SK-N-MC (cell line): ENCODE measurements at regions not wholly inside any gene's neighbourhood (a gene's known extent, or its start where the extent isn't known, plus 50 kb on each side); places are given as distances from the start of the nearest gene placed in this dataset.

Experiments used
- DNase-seq: peaks from one replicate; pipeline ENCODE4 v3.0.0-alpha.2; 2011; ENCODE audit warnings: low read depth, low spot score
- H3K27ac ChIP-seq: fragments of 200-600 bp; sonication (generic); 2 replicates; pipeline ENCODE4 v1.5.1; 2016; ENCODE audit warnings: mixed run types
- H3K36me3 ChIP-seq: fragments of 200-600 bp; sonication (generic); 2 replicates; pipeline ENCODE4 v1.6.1; 2017; ENCODE audit warnings: antibody characterized with exemption, low read length, mixed read lengths; ENCODE audit not compliant: insufficient read depth
- H3K4me3 ChIP-seq: fragments of 200-600 bp; sonication (generic); 2 replicates; pipeline ENCODE4 v1.5.1; 2016
- H3K9ac ChIP-seq: fragments of 200-600 bp; sonication (generic); 2 replicates; pipeline ENCODE4 v1.8.0; 2017; ENCODE audit warnings: mixed run types, mixed read lengths; ENCODE audit not compliant: insufficient read length
- H3K9me3 ChIP-seq: fragments of 200-600 bp; sonication (generic); 2 replicates; pipeline ENCODE4 v1.6.1; 2017; ENCODE audit warnings: low read depth, mild to moderate bottlenecking, antibody characterized with exemption, low read length, moderate library complexity, mixed read lengths
- EZH2 ChIP-seq: fragments of 200-600 bp; sonication (generic); IDR thresholded peaks from one replicate; pipeline ENCODE4 v1.6.1; 2017; ENCODE audit warnings: antibody characterized with exemption
- FOXP2 ChIP-seq: optimal IDR thresholded peaks from 2 replicates; pipeline ENCODE3; 2011; ENCODE audit warnings: mild to moderate bottlenecking, moderate library complexity; ENCODE audit not compliant: insufficient read depth; ENCODE audit errors: extremely low read length, control extremely low read depth
- POLR2AphosphoS5 ChIP-seq: IDR thresholded peaks from 2 replicates; pipeline ENCODE4 v1.6.1; 2012; ENCODE audit warnings: mild to moderate bottlenecking, low read depth, low read length, borderline replicate concordance

- no peak overlapping the region for H3K27ac ChIP-seq
- H3K9me3 ChIP-seq, result no peaks in the 10 kb centered on the region
- no peak for DNase-seq
- no peak overlapping the region for H3K4me3 ChIP-seq
- no peaks in the 10 kb centered on the region for H3K36me3 ChIP-seq
- TF ChIP-seq EZH2 (no peak), POLR2AphosphoS5 (no peak), FOXP2 (no peak)
- H3K9ac ChIP-seq, result no peak overlapping the region
Measured at GRCh38 chr5:116939641-116940040, 365.0 kb upstream of the SEMA6A start.

- no peak overlapping the region for H3K27ac ChIP-seq
Measured at GRCh38 chr5:116938488-116938887, 363.9 kb upstream of the SEMA6A start.

DNA sequence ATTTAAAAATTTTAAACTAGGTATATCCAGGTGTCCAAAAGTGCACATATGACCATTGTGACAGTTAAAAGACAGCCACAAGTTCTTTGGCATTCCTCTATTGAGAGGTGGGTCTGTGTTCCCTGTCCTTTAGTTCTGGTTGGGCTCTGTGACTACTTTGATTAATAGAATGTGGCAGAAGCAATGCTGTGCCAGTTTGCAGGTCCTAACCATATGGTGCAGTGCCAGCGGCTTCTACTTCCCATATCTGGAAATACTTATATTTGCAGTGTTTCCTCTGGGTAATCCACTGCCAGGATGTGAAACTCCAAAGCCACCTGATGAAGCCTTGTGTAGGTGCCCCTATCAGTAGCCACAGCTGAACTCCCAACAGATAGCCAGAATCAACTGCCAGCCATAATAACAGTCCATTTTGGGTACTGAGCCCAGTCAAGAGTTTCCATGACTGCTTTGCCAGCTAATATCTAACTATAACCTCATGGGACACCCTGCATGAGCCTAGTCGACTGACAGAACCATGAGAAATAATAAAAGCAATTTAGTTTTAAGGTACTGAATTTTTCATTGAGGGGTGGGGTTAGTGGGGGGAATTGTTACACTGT, 361.0 kb upstream of the SEMA6A start:
- TF ChIP-seq EZH2, result no peak
- no peak for TF ChIP-seq FOXP2
- TF ChIP-seq POLR2AphosphoS5, result no peak
- Histone ChIP-seq H3K27ac (no peak overlapping the region), H3K4me3 (no peak overlapping the region), H3K9me3 (no peaks in the 10 kb centered on the region), H3K9ac (no peak overlapping the region), H3K36me3 (no peaks in the 10 kb centered on the region)
- DNase-seq, result no peak

More at GRCh38 chr5:116938488-116938887, 363.9 kb upstream of the SEMA6A start:
- no peaks in the 10 kb centered on the region for H3K36me3 ChIP-seq
- DNase-seq, result no peak
- TF ChIP-seq POLR2AphosphoS5 (no peak), FOXP2 (no peak), EZH2 (no peak)
- no peak overlapping the region for H3K4me3 ChIP-seq
- H3K9me3 ChIP-seq, result no peaks in the 10 kb centered on the region
- no peak overlapping the region for H3K9ac ChIP-seq

- H3K9ac ChIP-seq, result no peak overlapping the region
- no peak overlapping the region for H3K27ac ChIP-seq
- H3K36me3 ChIP-seq, result no peaks in the 10 kb centered on the region
- H3K9me3 ChIP-seq, result no peaks in the 10 kb centered on the region
- no peak for DNase-seq
- TF ChIP-seq FOXP2, result no peak
- no peak for TF ChIP-seq POLR2AphosphoS5
- no peak for TF ChIP-seq EZH2
- no peak overlapping the region for H3K4me3 ChIP-seq
Measured at GRCh38 chr5:116930616-116931015, 356.0 kb upstream of the SEMA6A start.

DNA sequence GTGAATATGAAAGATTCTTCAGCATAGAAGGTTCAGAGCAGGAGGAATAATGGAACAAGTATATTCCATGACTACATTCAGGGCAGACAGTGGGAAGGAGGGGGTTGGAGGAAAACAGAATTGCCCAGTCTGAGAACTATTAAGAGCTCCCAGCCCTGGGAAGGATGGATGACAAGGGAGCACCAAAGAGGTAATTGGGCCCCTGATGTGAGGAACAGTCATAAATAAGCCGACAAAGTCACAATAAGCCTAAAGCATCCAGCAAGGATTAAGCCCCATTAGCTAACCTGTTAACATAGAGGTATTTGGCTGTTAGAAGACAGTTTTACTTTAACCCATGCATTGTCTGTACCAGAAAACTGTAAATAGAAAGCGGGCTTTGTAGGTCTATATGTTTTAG, 348.7 kb upstream of the SEMA6A start:
- Histone ChIP-seq H3K27ac (no peak overlapping the region), H3K9ac (no peak overlapping the region), H3K9me3 (no peaks in the 10 kb centered on the region), H3K4me3 (no peak overlapping the region), H3K36me3 (no peaks in the 10 kb centered on the region)
- TF ChIP-seq FOXP2, result no peak
- TF ChIP-seq EZH2, result no peak
- TF ChIP-seq POLR2AphosphoS5, result no peak
- no peak for DNase-seq

GRCh38 chr5:116922532-116922931, 347.9 kb upstream of the SEMA6A start:
- Histone ChIP-seq H3K9me3 (no peaks in the 10 kb centered on the region), H3K4me3 (no peak overlapping the region), H3K9ac (no peak overlapping the region), H3K27ac (no peak overlapping the region), H3K36me3 (no peaks in the 10 kb centered on the region)
- DNase-seq, result no peak
- TF ChIP-seq POLR2AphosphoS5 (no peak), FOXP2 (no peak), EZH2 (no peak)

GRCh38 chr5:116914869-116915504, 340.4 kb upstream of the SEMA6A start:
- Histone ChIP-seq H3K36me3 (no peaks in the 10 kb centered on the region), H3K9ac (no peak overlapping the region), H3K27ac (no peak overlapping the region), H3K9me3 (no peaks in the 10 kb centered on the region), H3K4me3 (no peak overlapping the region)
- DNase-seq, result no peak
- TF ChIP-seq EZH2, result no peak
- no peak for TF ChIP-seq FOXP2
- TF ChIP-seq POLR2AphosphoS5, result no peak

DNA sequence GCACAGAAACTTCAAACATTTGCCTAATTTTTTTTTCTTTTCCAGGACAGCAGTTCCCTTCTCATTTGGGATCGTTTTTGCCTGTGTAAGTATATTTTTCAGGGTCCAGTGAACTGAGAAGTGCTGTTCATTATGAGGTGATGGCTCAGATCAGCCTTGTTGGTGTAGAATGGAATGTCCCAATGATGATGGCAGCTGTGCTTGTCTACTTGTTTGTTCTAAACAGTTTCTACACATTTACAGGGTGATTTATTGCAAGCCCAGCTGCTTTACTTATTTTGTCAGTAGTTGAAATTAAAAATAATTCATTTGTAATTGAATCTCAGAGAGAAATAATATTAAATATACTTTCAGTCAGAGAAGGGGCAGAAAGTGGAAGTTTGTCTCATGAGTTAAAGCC, 337.6 kb upstream of the SEMA6A start:
- TF ChIP-seq EZH2 (no peak), FOXP2 (no peak), POLR2AphosphoS5 (no peak)
- no peaks in the 10 kb centered on the region for H3K36me3 ChIP-seq
- H3K27ac ChIP-seq, result no peak overlapping the region
- H3K9ac ChIP-seq, result no peak overlapping the region
- no peaks in the 10 kb centered on the region for H3K9me3 ChIP-seq
- no peak for DNase-seq
- H3K4me3 ChIP-seq, result no peak overlapping the region
